ENCODE measurements at regions not wholly inside any gene's neighbourhood (a gene's known extent, or its start where the extent isn't known, plus 50 kb on each side); places are given as distances from the start of the nearest gene placed in this dataset.
"Not testable (repeated sequence)": the region's sequence is repeated elsewhere in the genome, so short reads cannot be mapped to it uniquely, and the experiment has no call there.

DNA sequence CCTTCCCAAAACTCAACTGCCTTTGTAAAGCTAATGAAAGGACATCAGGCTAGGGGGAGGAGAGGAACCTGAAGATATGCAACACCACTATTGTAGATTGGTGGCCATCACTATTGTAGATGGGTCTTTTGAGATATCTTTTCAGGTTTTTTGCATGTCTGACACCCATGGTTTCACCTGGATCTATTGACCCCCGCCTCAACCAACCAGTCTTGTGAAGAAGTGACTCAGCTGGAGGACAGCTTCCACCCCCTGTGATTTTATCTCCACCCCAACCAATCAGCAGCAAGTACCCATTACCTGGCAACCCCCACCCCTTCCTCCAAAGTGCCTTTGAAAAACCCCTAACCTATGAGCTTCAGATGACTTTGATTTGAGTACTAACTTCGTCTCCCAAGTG, 382.6 kb upstream of the GOT2 start:
- Histone ChIP-seq H3K27me3 (ENCODE audit: control insufficient read depth, insufficient read depth, low read length) (no peaks in the 10 kb centered on the region), H3K4me3 (ENCODE audit: low read depth, low read length) (no peak overlapping the region), H3K36me3 (ENCODE audit: control insufficient read depth, insufficient read depth, low read length) (no peaks in the 10 kb centered on the region)
- DNase-seq (ENCODE audit: low read depth), result no peak
- no peak for TF ChIP-seq CTCF (IDR thresholded peaks at IDR 0.05; ENCODE audit: insufficient read depth, low read length, severe bottlenecking)
- FAIRE-seq, result no peak

GRCh38 chr16:59114790-59115189, 380.7 kb upstream of the GOT2 start:
- Histone ChIP-seq H3K36me3 (ENCODE audit: control insufficient read depth, insufficient read depth, low read length) (no peaks in the 10 kb centered on the region), H3K4me3 (ENCODE audit: low read depth, low read length) (no peak overlapping the region), H3K27me3 (ENCODE audit: control insufficient read depth, insufficient read depth, low read length) (no peaks in the 10 kb centered on the region)
- FAIRE-seq (no peak), DNase-seq (ENCODE audit: low read depth) (no peak)
- TF ChIP-seq CTCF (IDR thresholded peaks at IDR 0.05; ENCODE audit: insufficient read depth, low read length, severe bottlenecking), result no peak

GRCh38 chr16:59113004-59113670, 379.0 kb upstream of the GOT2 start:
- Histone ChIP-seq H3K4me3 (ENCODE audit: low read depth, low read length) (no peak overlapping the region), H3K36me3 (ENCODE audit: control insufficient read depth, insufficient read depth, low read length) (no peaks in the 10 kb centered on the region), H3K27me3 (ENCODE audit: control insufficient read depth, insufficient read depth, low read length) (no peaks in the 10 kb centered on the region)
- FAIRE-seq (no peak), DNase-seq (ENCODE audit: low read depth) (no peak)
- no peak for TF ChIP-seq CTCF (IDR thresholded peaks at IDR 0.05; ENCODE audit: insufficient read depth, low read length, severe bottlenecking)

DNA sequence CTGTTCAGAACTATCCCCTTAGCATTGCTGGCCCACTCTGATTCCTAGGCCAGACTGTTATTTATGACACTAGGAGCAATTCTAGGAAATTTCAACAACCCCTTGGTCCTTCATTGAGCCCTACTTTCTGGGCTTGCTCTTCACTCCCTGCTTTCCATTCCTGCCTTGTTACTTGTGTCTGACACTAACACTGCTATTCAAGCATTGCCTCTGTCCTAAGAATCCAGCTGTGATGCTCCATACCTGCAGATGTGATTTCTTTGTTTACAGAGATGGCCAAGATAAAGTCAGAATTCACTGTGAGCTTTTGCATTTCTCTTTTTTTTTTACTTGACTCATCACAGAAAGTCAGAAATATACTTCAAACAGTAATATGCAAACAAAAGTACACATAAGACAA, 377.2 kb upstream of the GOT2 start:
- FAIRE-seq (no peak), DNase-seq (ENCODE audit: low read depth) (no peak)
- TF ChIP-seq CTCF (IDR thresholded peaks at IDR 0.05; ENCODE audit: insufficient read depth, low read length, severe bottlenecking), result no peak
- Histone ChIP-seq H3K4me3 (ENCODE audit: low read depth, low read length) (no peak overlapping the region), H3K27me3 (ENCODE audit: control insufficient read depth, insufficient read depth, low read length) (no peaks in the 10 kb centered on the region), H3K36me3 (ENCODE audit: control insufficient read depth, insufficient read depth, low read length) (no peaks in the 10 kb centered on the region)

- FAIRE-seq (no peak), DNase-seq (ENCODE audit: low read depth) (no peak)
- Histone ChIP-seq H3K27me3 (ENCODE audit: control insufficient read depth, insufficient read depth, low read length) (no peaks in the 10 kb centered on the region), H3K36me3 (ENCODE audit: control insufficient read depth, insufficient read depth, low read length) (no peaks in the 10 kb centered on the region), H3K4me3 (ENCODE audit: low read depth, low read length) (no peak overlapping the region)
- TF ChIP-seq CTCF (IDR thresholded peaks at IDR 0.05; ENCODE audit: insufficient read depth, low read length, severe bottlenecking), result no peak
These were observed 374.3 kb upstream of the GOT2 start for GRCh38 chr16:59108374-59108773.

GRCh38 chr16:59096682-59097081, 362.6 kb upstream of the GOT2 start:
- H3K36me3 ChIP-seq (ENCODE audit: control insufficient read depth, insufficient read depth, low read length); FAIRE-seq; DNase-seq (ENCODE audit: low read depth); H3K4me3 ChIP-seq (ENCODE audit: low read depth, low read length); H3K27me3 ChIP-seq (ENCODE audit: control insufficient read depth, insufficient read depth, low read length): not testable (repeated sequence)

Measured in bronchial epithelial cell (primary cell).